ENCODE measurements at regions not wholly inside any gene's neighbourhood (a gene's known extent, or its start where the extent isn't known, plus 50 kb on each side); places are given as distances from the start of the nearest gene placed in this dataset.

- no peak for DNase-seq
- CTCF ChIA-PET = no interaction called here
- no peak for TF ChIP-seq CTCF (IDR thresholded peaks at IDR 0.05; ENCODE audit: unreplicated experiment)
- Mint-ChIP-seq H3K9me3 (ENCODE audit: low read depth, unreplicated experiment) (no peaks in the 10 kb centered on the region), H3K27me3 (ENCODE audit: unreplicated experiment) (no peaks in the 10 kb centered on the region), H3K36me3 (ENCODE audit: insufficient read depth, unreplicated experiment) (peaks cover 5% of the 10 kb centered on the region), H3K4me3 (ENCODE audit: low read depth, unreplicated experiment) (no peak overlapping the region), H3K27ac (ENCODE audit: unreplicated experiment) (no peak overlapping the region), H3K4me1 (ENCODE audit: low read depth, unreplicated experiment) (no peaks in the 10 kb centered on the region)
- intact Hi-C loops (cut with micrococcal nuclease; ENCODE audit: unreplicated experiment) = no loop called here
- no TSS peak for BruUV-seq (replicated peaks)
These were observed 133.2 kb downstream of the LARP7 start for GRCh38 chr4:112770114-112770513.

GRCh38 chr4:112775801-112776200 is 138.9 kb downstream of the LARP7 start:
- H3K9me3 Mint-ChIP-seq (ENCODE audit: low read depth, unreplicated experiment) = no peaks in the 10 kb centered on the region

GRCh38 chr4:112776535-112776934 is 139.6 kb downstream of the LARP7 start:
- Mint-ChIP-seq H3K4me3 (ENCODE audit: low read depth, unreplicated experiment) (no peak overlapping the region), H3K9me3 (ENCODE audit: low read depth, unreplicated experiment) (no peaks in the 10 kb centered on the region), H3K27ac (ENCODE audit: unreplicated experiment) (no peak overlapping the region), H3K4me1 (ENCODE audit: low read depth, unreplicated experiment) (no peaks in the 10 kb centered on the region), H3K36me3 (ENCODE audit: insufficient read depth, unreplicated experiment) (no peaks in the 10 kb centered on the region), H3K27me3 (ENCODE audit: unreplicated experiment) (no peaks in the 10 kb centered on the region)
- DNase-seq = no peak
- BruUV-seq (replicated peaks) = no TSS peak
- CTCF ChIA-PET = interaction anchor here (0.6 kb wide), 1 partner anchor 11 kb away, joined by 3 read pairs; no protein-coding TSS in a partner anchor
- intact Hi-C loops (cut with micrococcal nuclease; ENCODE audit: unreplicated experiment) = no loop called here
- no peak for TF ChIP-seq CTCF (IDR thresholded peaks at IDR 0.05; ENCODE audit: unreplicated experiment)

More at GRCh38 chr4:112775801-112776200, 138.9 kb downstream of the LARP7 start:
- TF ChIP-seq CTCF (IDR thresholded peaks at IDR 0.05; ENCODE audit: unreplicated experiment) = no peak
- CTCF ChIA-PET = no interaction called here
- no TSS peak for BruUV-seq (replicated peaks)
- Mint-ChIP-seq H3K4me1 (ENCODE audit: low read depth, unreplicated experiment) (no peaks in the 10 kb centered on the region), H3K27me3 (ENCODE audit: unreplicated experiment) (no peaks in the 10 kb centered on the region), H3K27ac (ENCODE audit: unreplicated experiment) (no peak overlapping the region), H3K4me3 (ENCODE audit: low read depth, unreplicated experiment) (no peak overlapping the region), H3K36me3 (ENCODE audit: insufficient read depth, unreplicated experiment) (no peaks in the 10 kb centered on the region)
- intact Hi-C loops (cut with micrococcal nuclease; ENCODE audit: unreplicated experiment) = no loop called here
- DNase-seq = no peak

- H3K27me3 Mint-ChIP-seq (ENCODE audit: unreplicated experiment) = no peaks in the 10 kb centered on the region
- no peaks in the 10 kb centered on the region for H3K4me1 Mint-ChIP-seq (ENCODE audit: low read depth, unreplicated experiment)
- H3K9me3 Mint-ChIP-seq (ENCODE audit: low read depth, unreplicated experiment) = no peaks in the 10 kb centered on the region
- no peak overlapping the region for H3K27ac Mint-ChIP-seq (ENCODE audit: unreplicated experiment)
- no peak for DNase-seq
- BruUV-seq (replicated peaks) = no TSS peak
- no peaks in the 10 kb centered on the region for H3K36me3 Mint-ChIP-seq (ENCODE audit: insufficient read depth, unreplicated experiment)
- TF ChIP-seq CTCF (IDR thresholded peaks at IDR 0.05; ENCODE audit: unreplicated experiment) = no peak
- H3K4me3 Mint-ChIP-seq (ENCODE audit: low read depth, unreplicated experiment) = no peak overlapping the region
- CTCF ChIA-PET = interaction anchor here (0.7 kb wide), 1 partner anchor 19 kb away, joined by 4 read pairs; no protein-coding TSS in a partner anchor
- intact Hi-C loops (cut with micrococcal nuclease; ENCODE audit: unreplicated experiment) = no loop called here
These were observed 141.6 kb downstream of the LARP7 start for GRCh38 chr4:112778520-112778919.
